ENCODE measurements at regions not wholly inside any gene's neighbourhood (a gene's known extent, or its start where the extent isn't known, plus 50 kb on each side); places are given as distances from the start of the nearest gene placed in this dataset.

- TF ChIP-seq, protein P1, sequence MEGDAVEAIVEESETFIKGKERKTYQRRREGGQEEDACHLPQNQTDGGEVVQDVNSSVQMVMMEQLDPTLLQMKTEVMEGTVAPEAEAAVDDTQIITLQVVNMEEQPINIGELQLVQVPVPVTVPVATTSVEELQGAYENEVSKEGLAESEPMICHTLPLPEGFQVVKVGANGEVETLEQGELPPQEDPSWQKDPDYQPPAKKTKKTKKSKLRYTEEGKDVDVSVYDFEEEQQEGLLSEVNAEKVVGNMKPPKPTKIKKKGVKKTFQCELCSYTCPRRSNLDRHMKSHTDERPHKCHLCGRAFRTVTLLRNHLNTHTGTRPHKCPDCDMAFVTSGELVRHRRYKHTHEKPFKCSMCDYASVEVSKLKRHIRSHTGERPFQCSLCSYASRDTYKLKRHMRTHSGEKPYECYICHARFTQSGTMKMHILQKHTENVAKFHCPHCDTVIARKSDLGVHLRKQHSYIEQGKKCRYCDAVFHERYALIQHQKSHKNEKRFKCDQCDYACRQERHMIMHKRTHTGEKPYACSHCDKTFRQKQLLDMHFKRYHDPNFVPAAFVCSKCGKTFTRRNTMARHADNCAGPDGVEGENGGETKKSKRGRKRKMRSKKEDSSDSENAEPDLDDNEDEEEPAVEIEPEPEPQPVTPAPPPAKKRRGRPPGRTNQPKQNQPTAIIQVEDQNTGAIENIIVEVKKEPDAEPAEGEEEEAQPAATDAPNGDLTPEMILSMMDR (IDR thresholded peaks at IDR 0.05; ENCODE audit: low read depth, low read length, poor library complexity, severe bottlenecking): peak; percentile 39
- TF ChIP-seq EZH2phosphoT487 (IDR thresholded peaks at IDR 0.05; ENCODE audit: borderline replicate concordance, low read length): no peak
Measured at GRCh38 chr12:87866578-87867292, 162.5 kb downstream of the C12orf50 start.

All from DOHH2 (cell line).